Globus pallidus (tissue), 1 donor: ENCODE measurements at regions not wholly inside any gene's neighbourhood (a gene's known extent, or its start where the extent isn't known, plus 50 kb on each side); places are given as distances from the start of the nearest gene placed in this dataset.
"Not testable (repeated sequence)": the region's sequence is repeated elsewhere in the genome, so short reads cannot be mapped to it uniquely, and the experiment has no call there.

Experiments used
- DNase-seq: peaks from one replicate; pipeline ENCODE4 v3.0.0-alpha.2; 2015; ENCODE audit warnings: low spot score

DNA sequence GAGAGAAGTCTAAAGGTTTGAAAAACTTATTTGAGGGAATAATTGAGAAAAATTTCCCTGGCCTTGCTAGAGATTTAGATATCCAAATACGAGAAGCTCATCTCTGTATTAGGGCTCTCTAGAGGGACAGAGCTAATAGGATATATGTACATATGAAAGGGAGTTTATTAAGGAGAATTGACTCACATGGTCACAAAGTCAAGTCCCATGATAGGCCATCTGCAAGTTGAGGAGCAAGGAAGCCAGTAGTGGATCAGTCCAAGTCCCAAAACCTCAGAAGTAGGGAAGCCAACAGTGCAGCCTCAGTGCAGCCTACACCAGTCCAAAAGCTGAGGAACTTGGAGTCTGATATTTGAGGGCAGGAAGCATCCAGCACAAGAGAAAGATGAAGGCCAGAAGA is 126.7 kb downstream of the PJA2 start:
- DNase-seq = not testable (repeated sequence)

DNA sequence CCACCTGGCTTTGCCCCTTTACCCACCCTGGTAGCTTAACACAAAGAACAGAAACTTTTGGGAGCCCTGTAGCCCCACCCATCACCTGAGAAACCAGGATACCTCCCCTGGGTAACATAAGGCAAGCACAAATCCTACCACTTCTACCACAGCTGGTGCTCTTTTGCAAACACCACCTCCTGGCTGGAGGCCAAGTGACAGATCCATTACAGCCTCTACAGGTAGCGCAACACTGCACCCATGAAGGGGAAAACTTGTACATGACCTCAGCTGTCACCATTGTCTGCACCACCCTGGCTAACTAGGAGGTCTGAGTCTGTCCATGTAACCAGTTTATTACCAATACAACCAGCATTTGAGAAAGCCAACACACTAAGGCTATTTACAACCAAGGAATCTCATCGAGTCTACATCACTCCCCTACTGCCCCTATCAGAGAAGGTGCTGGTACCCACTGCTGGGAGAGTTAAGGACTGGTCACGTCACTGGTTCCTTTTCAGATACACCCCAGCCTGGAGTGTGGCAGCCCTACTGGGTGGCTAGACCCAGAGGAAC is 128.6 kb downstream of the PJA2 start:
- DNase-seq = no peak

GRCh38 chr5:109278141-109278540 is 131.6 kb downstream of the PJA2 start:
- DNase-seq = no peak

DNA sequence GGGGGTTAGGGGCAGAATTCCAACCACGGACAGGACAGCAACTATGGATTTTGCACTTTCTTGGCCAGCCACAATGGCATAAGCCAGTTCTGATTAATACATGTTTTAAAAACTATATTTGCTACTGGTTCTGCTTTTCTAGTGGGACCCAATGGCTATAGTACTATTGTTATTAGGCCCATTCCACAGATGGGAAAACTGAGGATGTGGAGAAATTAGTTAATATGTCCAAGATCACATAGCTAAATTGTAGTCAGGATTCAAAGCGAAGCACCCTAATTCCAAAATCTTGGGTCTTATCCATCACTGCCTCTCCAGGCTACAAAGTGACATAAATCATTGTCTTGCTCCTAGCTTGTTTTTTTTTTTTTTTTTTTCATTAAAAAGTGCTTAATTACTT is 133.9 kb downstream of the PJA2 start:
- no peak for DNase-seq

DNA sequence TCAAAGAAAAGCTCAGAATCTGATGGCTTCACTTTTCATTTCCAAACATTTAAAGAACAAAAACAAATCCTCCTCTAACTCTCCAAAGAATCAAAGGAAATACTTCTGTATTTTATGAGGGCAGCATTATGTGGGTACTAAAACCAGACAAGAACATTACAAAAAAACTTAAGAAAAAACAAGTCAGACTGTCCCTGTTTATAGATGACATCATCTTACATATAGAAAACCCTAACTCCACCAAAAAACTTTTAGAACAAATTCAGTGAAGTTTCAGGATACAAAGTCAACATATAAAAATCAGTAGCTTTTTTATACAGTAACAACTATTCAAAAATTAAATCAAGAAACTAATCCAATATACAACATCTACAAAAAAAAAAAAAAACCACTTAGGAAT is 136.2 kb downstream of the PJA2 start:
- DNase-seq = no peak

GRCh38 chr5:109267283-109267682 is 142.5 kb downstream of the PJA2 start:
- no peak for DNase-seq

DNA sequence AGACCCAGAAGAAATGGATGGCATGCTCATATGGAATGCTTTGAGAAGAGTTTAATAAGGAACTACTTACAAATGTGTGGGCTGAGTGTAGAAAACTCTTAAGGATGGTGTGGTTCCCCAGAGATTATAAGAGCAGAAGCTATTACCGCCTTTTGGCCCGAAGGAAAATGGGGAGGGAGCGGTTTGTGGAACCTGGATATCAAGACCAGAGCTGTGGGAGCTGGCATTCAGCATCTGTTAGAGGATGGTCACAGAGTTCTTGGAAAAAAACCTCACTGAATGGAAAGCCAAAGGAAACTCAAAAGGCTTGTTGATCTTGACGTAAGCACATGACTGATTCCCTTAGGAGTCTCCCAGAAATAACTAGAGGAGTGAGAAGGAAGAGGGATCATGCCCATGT is 151.0 kb downstream of the PJA2 start:
- no peak for DNase-seq

DNA sequence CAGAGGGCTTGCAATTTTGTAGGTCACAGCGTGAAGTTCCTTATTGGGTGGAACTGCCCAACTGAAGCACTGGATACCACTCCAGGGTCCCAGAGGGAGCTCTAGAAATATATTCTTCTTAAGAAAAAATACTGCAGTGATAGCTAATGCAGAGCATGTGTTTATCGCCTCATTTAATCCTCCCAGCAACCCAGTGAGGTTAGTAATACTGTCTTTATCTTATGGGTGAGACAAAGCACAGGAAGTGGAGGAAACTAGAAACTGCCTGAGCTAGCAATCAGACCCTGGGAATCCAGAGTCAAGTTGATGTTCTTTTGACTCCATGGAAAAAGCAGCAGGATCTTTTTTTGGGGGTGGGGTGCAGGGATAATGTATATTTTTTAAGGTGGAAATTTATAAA is 153.3 kb downstream of the PJA2 start:
- no peak for DNase-seq

DNA sequence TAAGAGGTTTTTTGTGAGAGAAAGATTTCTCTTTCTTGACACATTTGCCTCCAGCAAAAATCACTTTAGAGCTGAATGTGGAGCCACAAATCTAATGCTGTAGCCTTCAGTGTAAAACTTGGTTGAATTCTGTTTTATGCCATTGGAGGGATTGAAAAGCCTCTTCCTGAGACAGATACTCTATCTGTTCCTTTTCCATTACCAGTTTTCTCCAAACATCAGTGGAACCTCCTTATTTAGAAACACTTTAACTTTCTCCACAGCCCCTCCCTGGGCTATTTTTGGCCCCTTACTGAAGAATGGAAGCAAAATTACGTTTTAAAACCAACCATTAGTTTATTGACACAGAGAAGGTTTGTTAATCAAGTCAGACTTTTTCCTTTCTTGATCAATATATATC is 155.3 kb downstream of the PJA2 start:
- DNase-seq = no peak

DNA sequence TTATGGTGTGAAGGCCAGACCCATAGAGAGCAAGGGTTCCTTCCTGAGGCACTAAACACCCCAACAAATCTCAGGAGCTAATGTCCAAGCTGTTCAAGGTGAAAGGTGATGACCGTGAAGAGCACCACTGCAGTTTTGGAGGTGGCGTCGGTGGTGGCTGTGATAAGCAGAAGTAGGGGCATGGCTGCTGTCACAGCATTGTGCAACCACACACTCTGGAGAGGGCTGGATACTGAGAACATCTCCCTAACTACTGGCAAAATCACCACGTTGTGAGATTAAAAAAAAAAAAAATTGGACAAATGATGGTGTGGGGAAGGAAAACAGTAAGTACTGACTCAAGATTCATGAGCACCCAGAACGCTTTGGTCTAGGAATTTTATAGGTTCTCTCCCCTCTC is 156.5 kb downstream of the PJA2 start:
- no peak for DNase-seq

DNA sequence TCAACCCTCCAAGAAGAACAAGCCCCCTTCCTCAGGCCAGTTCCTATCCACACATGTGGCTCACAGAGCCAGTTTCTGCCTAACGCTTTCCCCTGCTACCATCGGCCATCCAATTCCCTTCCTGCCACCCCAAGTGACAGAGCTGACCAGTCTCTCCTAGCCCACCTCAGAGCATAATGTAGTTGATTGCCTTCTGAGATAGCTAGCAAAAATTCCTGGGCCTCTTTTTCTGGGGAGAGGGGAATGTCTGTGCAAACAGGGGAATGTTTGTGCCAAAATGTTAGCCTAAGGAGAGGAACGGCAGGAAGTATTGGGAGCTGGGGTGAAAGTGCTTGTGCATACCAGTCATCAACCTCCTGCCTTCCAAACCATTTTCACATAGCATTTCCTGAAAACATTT is 157.0 kb downstream of the PJA2 start:
- no peak for DNase-seq

- DNase-seq = no peak
These were observed 159.0 kb downstream of the PJA2 start for GRCh38 chr5:109250533-109251329.

DNA sequence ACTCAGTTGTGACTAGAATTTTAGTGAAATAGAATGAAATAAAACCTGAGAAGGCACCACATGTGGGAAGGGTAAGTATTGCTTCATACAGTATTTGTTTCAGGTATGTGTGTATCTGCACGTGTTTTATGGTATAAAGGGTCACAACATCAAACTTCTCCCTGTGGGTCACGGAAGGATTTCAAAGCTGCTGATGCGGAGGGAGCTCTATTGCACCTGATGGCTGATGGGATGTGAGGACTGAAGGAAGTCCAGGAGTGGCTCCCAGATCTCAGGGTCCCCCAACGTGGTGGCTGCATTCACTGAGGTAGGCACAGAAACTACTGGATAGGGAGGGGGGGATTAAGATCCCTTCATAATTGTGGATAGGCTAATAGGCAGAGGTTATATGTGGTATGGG is 159.7 kb downstream of the PJA2 start:
- no peak for DNase-seq

- no peak for DNase-seq
These were observed 160.6 kb downstream of the PJA2 start for GRCh38 chr5:109249126-109249525.

DNA sequence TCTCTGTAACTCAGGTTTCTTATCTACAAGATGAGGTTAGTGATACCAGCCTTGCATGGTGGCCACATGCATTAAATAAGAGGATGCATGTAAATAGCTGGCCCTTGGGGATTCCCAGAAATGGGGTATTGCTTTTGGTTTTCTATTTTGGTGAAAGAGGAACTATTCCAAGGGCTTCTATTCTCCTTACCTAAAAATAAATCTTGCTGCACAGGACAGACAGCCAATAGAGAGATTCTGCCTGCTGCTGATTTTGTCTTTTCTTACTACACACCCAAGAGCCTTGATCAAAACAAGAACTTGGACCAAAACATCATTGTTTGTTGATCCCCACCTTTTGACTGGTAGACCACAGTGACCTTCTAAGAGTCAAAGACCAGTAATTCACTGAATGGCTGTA is 161.8 kb downstream of the PJA2 start:
- peak; percentile 12 for DNase-seq

- no peak for DNase-seq
These were observed 162.8 kb downstream of the PJA2 start for GRCh38 chr5:109246841-109247592.
